GM19023 (cell line): ENCODE measurements at regions not wholly inside any gene's neighbourhood (a gene's known extent, or its start where the extent isn't known, plus 50 kb on each side); places are given as distances from the start of the nearest gene placed in this dataset.

Experiments
- ATAC-seq: cut with Tn5 transposase; IDR thresholded peaks from one replicate; pipeline ENCODE4 v1.9.1; 2021; ENCODE audit warnings: mild to moderate bottlenecking, moderate library complexity; ENCODE audit not compliant: unreplicated experiment

DNA sequence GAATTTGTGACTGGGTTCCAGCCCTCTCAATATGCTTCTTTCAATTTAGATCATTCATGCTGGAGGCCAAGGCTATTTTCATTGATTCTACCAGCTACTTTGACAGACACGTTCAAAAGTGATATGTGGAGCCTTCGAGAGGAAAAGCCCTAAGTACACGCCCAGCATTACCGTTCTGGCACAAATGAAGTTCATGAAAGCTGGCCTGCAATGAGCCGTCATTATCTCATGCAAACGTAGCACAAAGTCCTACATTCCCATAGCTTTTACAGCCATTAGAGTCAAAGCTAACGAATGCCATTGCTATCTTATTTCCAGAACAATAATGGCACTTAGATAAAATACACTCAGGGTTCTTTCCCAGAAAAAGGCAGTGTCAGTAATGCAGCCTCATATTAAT lies 1237.6 kb downstream of the EFNB2 start:
- ATAC-seq = no peak

DNA sequence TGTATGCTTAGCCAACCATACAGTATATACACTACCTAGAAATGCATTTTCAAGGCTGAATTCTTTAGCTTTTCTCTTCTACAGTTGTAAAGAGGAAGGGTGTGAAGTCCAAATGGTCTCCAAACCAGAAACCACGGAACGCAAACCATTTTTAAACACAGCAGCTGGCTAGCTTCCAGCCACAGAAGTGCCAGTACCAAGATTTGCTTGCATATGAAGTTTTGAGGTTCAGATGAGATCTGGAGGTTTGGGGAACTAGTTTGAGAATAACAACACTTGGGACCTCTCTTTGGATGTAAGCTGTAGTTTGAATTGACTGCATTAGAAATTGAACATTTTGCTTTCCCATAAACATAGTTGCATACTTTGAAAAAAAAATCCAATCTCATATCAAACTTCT lies 1243.5 kb downstream of the EFNB2 start:
- no peak for ATAC-seq

DNA sequence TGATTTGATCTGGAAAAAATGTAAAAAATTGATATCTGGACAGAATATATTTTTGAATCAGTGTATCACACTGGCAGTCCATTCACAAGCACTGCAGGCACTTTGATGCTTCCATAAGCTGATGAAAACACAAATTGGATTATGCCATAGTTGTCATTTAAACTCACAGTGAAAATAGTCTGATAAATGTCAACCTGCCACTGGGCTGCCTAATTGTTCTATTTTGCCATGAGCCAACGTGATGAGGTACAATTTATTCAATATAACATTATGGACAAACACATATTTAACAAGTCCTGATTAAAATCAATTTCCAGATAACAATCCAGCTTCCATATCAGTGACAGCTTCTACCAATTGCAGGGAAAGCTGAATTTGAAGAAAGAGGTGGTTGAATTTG lies 1244.9 kb downstream of the EFNB2 start:
- no peak for ATAC-seq

DNA sequence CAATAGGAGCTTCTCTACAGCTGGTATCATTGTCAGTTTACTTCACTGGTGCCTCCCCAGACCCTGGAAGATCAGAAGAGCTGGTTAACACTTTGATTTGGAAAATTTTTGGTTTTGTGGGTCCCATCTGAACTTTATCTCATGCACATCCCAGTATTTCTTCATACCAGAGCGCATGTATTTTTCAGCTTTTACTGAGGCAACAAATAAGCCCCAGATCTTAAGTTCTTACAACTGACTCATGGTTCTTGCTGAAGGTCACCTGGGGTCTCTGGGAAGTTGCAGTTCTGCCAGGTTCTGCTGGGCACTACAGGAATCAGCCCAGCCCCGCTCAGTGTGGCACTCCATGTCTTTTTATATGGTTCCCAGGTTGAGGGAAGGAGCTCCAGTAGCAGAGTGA lies 1249.9 kb downstream of the EFNB2 start:
- ATAC-seq = no peak

DNA sequence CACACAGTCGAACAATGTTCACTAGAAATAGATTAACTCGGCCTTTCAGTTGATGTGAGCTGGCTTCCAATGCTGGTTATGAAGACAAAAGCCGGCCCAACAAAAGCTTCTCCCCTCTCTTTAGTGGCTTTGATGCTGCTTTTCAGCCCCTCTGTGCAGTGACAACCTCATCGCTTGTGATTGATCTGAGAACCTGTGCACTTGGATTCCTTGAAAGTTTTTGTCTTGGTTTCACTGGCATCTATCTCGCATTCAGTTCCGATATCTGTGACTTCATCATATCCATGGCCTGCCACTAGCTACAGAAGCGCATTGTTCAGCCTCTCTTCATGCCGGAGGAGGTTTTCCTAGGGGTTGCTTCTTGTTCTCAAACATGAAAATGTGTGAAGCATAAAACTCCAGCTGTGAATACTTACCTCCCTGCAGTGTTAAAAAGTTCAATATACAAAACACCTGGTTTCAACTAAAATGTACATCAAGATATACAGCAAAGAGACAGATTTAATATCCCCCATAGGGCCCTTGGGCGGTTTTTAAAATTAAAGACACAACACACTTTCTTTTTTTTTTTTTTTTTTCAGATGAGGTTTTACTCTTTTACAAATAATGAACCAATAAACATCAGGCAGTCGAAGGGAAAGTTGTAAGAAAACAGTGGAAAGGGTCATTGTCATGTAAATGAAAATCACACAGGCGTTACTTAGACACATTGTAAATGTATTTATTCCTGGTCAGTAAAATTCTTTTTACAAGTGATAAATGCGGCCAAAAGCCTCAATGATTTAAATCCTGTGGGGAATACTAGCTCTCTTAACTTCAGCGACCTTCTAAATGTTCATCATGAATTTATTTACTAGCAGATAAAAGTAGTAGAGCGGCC lies 1252.8 kb downstream of the EFNB2 start:
- no peak for ATAC-seq

DNA sequence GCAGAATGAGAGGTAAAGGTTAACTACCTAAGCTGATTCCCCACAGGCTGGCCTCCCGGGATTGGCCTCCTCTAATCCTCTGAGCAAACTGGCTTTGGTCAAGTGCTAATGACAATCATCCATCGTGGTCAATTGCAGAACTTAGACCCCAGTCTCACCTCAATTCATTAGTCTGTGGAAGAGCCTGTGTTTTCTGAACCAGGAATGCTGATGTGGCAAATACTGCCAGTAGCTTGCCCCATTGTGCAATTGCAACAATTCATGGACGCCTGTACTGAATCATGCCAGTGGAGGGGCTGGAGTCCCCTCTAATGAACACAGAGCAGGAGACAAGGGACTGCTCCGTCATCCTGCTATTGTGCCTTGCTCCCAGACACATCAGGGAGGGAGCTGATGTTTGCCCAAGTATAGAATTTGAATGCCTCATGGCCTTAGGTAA lies 1256.5 kb downstream of the EFNB2 start:
- ATAC-seq = no peak

DNA sequence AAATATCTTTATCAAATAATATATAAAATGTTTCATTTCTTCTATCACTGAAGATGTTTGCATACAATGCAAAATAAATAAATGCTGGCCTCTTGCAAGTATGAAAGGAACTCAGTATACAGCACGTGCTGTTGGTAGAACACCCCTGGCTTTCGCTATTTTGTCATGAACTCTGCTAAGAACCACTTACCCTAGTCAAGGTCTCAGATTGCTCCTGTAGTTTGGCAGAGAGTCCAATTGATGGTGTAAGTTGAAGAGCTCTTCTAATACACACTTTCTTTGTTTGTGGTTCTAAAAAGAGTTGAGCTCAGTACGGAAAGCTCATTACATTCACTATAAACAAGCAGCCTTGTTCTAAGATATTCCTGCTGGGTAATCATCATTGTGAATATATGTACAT lies 1258.9 kb downstream of the EFNB2 start:
- ATAC-seq = no peak

DNA sequence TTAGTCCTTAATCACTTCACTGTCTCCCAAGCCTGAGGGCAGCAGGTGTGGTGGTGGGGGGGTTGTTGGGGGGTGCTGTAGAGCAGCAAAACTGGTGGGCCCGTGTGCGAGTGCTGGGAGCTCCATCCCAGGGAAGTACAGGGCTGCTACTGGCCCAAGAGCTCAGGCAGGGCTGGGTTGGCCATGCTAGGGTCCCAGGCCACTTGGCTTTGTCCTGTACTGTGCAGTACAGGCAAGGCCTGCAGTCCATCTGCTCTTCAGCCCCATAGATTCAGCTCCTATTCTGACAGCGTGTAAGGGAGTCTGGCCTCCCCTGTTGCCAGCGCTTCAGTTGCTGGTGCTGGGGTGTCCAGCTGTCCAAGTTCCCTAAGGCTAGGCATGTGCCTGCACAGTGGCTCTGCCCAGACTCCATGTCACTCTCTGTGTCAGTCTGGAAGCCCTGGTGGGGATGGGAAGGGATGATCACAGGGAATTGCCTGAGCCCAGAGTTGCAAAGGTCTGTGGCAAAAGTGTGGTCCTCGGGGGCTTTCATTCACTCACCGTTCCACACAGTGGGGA lies 1261.7 kb downstream of the EFNB2 start:
- no peak for ATAC-seq

DNA sequence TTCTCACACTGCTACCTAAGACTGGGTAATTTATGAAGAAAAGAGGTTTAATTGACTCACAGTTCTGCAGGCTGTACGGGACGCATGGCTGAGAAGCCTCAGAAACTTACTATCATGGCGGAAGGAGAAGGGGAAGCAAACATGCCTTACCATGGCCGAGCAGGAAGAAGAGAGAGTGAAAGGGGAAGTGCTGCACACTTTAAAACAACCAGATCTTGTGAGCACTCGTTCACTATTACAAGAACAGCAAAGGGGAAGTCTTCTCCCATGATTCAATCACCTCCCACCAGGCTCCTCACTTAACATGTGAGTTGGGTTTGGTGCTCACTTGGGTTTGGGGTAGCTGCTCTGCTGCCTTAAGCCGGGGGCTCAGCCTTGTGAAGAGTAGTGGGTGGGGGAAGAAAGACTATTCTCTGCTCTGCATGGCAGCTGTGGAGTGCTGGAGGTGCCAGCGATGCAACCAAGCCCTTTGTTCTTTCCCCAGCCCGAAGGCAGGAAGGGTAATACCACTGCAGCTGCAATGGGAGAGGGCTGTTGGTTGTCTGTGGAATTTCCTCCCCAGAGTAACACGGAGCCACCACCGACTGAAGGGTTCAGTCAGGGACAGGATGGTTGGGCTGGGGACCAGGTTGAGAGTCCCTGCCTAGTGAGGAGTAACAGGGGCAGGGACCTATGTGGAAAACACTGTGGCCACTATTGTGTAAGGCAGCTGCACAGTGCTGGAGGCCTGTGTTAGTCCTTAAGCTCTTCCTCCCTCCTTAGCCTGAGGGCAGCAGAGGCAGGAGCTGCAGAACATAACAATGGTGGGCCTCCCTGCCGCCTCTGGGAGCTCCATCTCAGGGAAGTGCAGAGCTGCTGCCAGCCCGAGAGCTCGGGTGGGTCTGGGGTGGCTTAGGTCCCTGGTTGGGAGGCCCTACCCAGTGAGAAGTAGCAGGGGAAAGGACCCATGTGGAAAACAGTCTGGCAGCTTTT lies 1262.5 kb downstream of the EFNB2 start:
- no peak for ATAC-seq

DNA sequence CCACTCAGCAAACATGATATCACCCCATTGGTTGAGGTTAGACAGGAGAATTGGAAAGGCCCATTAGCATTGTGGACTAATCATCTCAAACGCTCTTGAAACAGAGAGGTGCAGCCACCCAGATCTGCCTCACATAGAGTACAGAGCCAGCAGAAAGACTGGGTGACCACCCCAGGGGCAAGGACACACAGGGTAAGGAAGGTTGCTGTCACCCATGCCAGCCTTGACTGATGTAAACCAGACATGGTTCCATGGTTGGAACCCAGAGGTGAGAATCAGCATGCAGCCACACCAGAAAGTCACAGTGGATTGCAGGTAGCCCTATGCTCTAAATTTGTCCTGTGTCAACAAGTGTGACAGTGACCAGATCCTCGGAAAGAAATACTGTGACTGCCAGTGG lies 1268.8 kb downstream of the EFNB2 start:
- no peak for ATAC-seq

DNA sequence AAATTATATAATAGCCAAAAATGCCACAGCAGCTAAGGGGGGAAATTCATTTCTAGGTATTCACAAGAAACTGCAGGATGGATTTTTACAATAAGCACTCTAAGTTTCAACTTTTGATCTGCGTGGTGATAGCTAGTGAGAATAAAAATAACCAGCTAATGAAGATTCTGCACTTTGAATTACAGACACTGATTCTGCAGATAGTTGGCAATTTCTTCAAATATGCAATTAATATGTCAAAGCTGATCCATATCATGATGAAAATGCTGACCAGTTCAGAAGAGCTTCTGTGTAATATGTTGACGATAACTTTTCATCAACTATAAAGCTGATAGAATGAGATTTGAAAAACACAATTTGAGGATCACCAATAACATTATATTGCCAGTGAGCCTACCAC lies 1272.9 kb downstream of the EFNB2 start:
- no peak for ATAC-seq

DNA sequence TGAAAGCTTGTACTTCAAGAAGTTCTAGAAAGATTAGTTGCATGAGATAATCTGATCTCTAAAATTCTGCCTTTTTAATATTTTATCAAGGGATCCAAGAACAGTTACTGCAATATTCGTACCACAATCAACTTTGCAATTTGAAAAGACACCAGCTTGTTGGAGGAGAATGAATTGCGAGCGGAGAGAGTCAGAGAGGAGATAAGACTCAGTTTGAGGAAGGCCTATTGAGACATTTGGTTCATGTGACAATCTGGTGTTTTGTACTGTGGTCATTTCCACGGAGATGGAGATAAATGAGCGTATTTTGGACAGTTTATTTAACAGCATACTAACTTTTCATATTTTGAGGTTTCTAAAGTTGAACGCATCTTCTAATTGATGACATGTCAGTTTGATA lies 1276.0 kb downstream of the EFNB2 start:
- no peak for ATAC-seq

DNA sequence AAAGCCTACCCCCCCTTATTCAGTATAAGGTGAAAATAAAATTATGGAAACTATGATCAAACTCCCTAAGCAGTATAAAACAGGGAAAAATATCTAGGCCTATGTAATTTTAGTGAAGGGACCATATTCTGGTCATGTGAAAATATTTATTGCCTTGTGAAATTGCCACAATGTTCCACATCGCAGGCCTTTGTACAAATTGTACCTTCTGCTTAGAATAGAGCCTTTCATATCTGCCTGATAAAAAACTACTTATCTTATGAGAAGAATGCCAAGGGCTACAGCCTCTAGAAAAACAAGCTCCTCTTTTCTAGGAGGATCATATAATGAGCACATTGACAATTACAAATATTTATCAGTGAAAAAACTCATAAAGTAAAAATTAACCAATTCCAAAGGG lies 1280.0 kb downstream of the EFNB2 start:
- ATAC-seq = no peak

DNA sequence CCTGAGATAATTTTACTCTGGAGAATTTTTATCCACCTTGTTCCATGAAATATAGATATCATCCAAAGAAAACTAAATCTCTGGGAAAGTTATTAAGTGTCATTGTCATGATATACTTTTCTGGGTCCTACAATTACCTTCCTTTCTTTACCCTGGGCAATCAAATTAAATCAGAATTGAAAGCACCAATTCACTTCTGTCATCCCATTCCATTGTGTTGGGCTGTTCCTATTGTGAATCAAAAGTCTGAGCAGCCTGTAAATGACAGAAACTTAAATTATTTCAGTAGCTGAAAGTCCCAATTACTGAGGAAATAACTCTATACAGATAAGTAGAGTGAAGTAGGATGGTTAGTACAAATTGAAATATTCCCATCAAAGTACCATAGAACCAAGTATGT lies 1284.2 kb downstream of the EFNB2 start:
- no peak for ATAC-seq

DNA sequence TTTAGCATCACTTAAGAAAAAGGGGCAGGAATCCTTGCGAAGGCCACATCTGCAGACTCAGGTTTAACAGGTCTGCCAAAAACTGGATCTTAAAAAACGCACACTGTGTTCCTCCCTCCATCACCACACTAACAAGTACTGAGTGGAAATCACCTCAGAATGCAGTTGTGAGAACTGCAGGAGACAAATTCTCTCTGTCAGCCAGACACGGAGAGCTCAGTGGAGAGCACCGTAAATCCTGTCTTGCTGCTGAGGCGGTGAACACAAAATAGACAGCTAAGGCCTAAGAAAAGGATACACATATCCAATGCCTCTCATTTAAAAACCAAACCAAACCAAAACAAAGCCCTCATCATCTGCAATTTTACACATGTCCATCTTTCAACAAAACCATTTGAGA lies 1287.6 kb downstream of the EFNB2 start:
- ATAC-seq = no peak

DNA sequence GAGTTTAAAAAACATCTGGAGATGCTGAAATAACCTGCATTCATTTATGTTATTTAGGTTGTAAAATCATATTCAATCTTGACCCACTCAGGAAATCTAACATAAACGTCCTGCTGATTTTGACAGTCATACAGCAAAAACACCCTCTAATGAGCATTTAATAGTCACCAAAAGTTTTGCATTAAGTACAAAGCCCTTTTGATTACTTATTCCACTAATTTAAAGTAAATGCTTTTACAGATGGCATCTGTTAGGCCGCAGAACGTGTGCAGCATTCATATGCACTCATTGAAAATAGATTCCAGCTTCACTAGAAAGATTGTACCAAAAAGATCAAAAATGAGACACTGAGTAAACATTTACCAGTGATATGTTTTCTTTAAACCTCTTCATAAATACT lies 1295.1 kb downstream of the EFNB2 start:
- no peak for ATAC-seq

DNA sequence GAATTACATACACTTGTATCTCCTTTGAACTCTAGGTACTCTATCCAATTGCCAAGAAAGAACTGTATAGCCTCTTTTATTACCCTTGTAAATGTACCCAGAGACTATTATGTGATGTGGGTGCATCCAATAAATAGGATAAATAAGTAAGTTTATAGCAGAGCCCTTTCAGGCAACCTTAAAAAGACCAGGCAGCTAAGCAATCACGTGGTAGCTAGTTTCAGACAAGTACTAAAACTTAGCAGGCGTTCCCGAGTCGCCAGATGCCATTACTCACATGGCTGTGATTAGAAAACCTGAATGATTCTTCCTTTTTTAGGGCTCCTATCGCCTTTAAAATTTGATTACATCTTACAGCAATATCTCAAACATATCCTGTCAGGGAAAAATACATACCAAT lies 1303.0 kb downstream of the EFNB2 start:
- ATAC-seq = no peak

DNA sequence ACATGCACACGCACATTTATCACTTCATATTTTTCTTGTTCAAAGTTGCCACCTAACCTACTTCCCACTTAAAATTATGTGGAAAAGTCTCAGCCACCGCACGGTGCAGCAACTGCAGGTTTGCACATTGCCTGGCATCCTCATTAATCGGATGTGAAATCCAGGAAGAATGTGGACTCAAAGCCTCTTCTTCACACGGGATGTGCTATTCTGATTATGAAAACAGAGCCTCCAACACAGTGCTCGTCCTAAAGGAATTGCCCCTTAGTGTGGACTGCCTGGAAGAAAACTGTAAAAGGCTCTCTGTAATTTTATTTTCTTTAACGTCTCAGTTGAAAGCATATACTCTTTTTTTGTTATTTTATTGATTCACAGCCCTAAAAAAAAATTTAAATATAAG lies 1303.5 kb downstream of the EFNB2 start:
- ATAC-seq = no peak

DNA sequence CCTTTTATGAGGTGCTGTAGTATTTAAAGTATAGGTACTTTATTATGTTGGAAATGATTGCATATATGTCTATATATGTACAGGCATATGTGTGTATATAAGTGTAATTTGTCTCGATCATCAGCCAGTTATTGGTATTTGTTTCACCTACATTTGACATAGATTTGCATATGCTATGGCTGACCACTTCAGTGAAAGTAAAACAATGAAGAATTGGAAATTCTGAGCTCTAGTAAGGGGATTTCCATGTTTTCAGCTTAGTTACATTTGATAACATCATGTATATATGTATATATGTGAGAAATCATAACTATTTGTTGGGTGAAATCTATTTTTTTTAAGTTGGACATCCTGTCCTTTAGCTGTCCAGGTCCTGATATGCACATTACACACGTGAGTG lies 1303.9 kb downstream of the EFNB2 start:
- no peak for ATAC-seq

DNA sequence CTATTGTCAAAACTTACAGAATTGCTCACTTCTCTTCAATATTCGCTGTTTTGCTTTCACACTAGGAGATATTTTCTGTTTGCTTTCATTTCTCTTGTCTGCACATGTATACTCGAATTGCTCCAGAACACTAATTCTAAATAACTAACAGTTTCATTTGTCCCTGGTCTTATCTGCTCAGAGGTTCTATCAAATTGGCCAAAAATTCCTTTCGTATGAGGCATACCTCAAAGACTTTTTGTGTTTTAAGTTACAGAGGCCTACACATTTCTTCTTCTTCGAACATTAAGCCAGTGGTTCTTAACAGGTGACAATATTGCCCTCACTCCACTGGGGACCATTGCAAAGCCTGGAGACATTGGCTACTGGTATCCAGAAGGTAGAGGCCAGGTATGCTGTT lies 1314.6 kb downstream of the EFNB2 start:
- ATAC-seq = no peak

DNA sequence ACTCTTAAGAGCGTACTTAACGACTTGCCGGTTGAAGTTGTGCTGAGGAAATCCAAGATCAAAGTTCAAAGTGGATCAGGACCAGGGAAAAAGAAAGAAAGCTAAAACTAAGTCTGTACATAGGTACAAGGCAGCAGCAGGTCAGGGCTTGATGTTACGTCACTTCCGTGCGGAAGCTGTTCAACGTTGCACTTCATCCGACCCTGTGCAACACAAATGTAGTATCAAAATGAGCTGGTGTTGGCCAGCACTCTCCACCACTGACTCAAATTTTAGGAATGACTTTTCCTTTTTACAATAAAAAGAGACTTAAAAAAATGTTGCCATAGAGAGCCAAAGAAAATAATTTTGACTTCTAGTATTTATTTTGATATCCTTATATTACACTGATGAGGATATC lies 1315.4 kb downstream of the EFNB2 start:
- ATAC-seq = no peak

DNA sequence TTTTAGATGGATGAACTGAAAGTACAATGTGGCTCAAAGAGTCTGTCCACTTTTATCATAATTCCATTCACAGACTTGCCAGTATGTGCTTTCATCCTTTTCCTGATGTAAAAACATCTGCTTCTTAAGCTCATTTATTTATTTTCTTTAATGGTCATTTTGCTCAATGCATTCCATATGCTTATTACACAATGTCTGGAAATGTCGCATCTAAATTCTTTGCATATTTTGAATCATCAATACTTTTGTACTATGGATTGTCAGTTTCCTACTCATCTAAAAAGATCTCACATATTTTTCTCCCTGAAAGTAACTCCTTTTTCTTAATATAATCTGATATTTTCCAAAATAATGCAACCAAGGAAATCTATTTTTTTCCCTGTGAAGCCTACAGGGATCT lies 1315.8 kb downstream of the EFNB2 start:
- no peak for ATAC-seq
